22Rv1 (cell line): ENCODE measurements at regions not wholly inside any gene's neighbourhood (a gene's known extent, or its start where the extent isn't known, plus 50 kb on each side); places are given as distances from the start of the nearest gene placed in this dataset.

Source experiments
- H3K27ac ChIP-seq: fragments of 450-650 bp; 2 replicates; pipeline ENCODE4 v1.5.1; 2017
- ZFX ChIP-seq: fragments of 450-650 bp; IDR thresholded peaks from 2 replicates; pipeline ENCODE4 v1.6.1; 2017; ENCODE audit warnings: antibody characterized with exemption, borderline replicate concordance
- TF ChIP-seq, protein P1 (sequence below): fragments of 450-650 bp; IDR thresholded peaks from 2 replicates; pipeline ENCODE4 v1.5.1; 2017; ENCODE audit warnings: mild to moderate bottlenecking

GRCh38 chr5:176742246-176743105 lies 67.9 kb upstream of the UNC5A start:
- TF ChIP-seq, protein P1, sequence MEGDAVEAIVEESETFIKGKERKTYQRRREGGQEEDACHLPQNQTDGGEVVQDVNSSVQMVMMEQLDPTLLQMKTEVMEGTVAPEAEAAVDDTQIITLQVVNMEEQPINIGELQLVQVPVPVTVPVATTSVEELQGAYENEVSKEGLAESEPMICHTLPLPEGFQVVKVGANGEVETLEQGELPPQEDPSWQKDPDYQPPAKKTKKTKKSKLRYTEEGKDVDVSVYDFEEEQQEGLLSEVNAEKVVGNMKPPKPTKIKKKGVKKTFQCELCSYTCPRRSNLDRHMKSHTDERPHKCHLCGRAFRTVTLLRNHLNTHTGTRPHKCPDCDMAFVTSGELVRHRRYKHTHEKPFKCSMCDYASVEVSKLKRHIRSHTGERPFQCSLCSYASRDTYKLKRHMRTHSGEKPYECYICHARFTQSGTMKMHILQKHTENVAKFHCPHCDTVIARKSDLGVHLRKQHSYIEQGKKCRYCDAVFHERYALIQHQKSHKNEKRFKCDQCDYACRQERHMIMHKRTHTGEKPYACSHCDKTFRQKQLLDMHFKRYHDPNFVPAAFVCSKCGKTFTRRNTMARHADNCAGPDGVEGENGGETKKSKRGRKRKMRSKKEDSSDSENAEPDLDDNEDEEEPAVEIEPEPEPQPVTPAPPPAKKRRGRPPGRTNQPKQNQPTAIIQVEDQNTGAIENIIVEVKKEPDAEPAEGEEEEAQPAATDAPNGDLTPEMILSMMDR: no peak
- H3K27ac ChIP-seq: no peak overlapping the region

- TF ChIP-seq, protein P1: no peak
- TF ChIP-seq ZFX: no peak
These were observed 67.1 kb upstream of the UNC5A start for GRCh38 chr5:176743136-176743861.

GRCh38 chr5:176743868-176744583 lies 66.3 kb upstream of the UNC5A start:
- H3K27ac ChIP-seq: no peak overlapping the region
- TF ChIP-seq ZFX: no peak
- TF ChIP-seq, protein P1: no peak

More at GRCh38 chr5:176743136-176743861, 67.1 kb upstream of the UNC5A start:
- H3K27ac ChIP-seq: no peak overlapping the region

DNA sequence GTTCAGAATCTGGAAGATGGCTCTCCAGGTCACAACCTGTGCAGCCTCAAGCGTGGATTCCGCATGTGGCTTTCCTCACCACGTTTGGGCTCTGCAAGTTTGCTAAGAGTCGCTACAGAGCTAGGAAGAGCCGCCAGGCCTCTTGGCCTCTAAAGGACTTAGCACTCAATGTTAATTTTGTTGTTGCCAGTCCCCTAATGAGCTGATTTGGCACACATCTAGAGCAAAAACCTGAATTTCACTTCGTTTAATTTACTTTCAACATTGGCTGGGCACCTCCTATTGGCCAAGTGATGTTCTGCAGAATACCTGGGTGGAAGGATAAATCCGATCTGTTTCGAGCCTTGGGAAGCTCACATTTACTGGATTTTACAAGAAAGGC lies 65.8 kb upstream of the UNC5A start:
- no peak overlapping the region for H3K27ac ChIP-seq
- TF ChIP-seq, protein P1: peak; percentile 55
- TF ChIP-seq ZFX: no peak

- no peak overlapping the region for H3K27ac ChIP-seq
- TF ChIP-seq ZFX: no peak
- TF ChIP-seq, protein P1: no peak
These were observed 62.7 kb upstream of the UNC5A start for GRCh38 chr5:176747670-176748072.

GRCh38 chr5:176748073-176748966 lies 62.0 kb upstream of the UNC5A start:
- no peak overlapping the region for H3K27ac ChIP-seq
- TF ChIP-seq ZFX: no peak
- TF ChIP-seq, protein P1: no peak
